Ramos (cell line): ENCODE measurements at regions not wholly inside any gene's neighbourhood (a gene's known extent, or its start where the extent isn't known, plus 50 kb on each side); places are given as distances from the start of the nearest gene placed in this dataset.

Source experiments
- in situ Hi-C: fragments of 300-500 bp; cut with MboI; formaldehyde crosslinking; loops from one replicate; pipeline ENCODE4 v1.14.3; 2022; ENCODE audit warnings: low sequenced_read_pairs; ENCODE audit not compliant: unreplicated experiment

- in situ Hi-C loops = no loop called here
Measured at GRCh38 chr9:29882767-29883166, 2309.5 kb upstream of the C9orf72 start.

- in situ Hi-C loops = no loop called here
Measured at GRCh38 chr9:29906065-29906464, 2332.8 kb upstream of the C9orf72 start.

GRCh38 chr9:29928072-29928471 is 2354.8 kb upstream of the C9orf72 start:
- in situ Hi-C loops = no loop called here

GRCh38 chr9:29939559-29939958 is 2366.3 kb upstream of the C9orf72 start:
- in situ Hi-C loops = no loop called here

GRCh38 chr9:29945012-29945411 is 2371.7 kb upstream of the C9orf72 start:
- in situ Hi-C loops = no loop called here

- in situ Hi-C loops = no loop called here
Measured at GRCh38 chr9:29958469-29958868, 2385.2 kb upstream of the C9orf72 start.

GRCh38 chr9:29965834-29966233 is 2392.6 kb upstream of the C9orf72 start:
- in situ Hi-C loops = no loop called here

GRCh38 chr9:29966247-29966646 is 2393.0 kb upstream of the C9orf72 start:
- in situ Hi-C loops = no loop called here

- in situ Hi-C loops = no loop called here
Measured at GRCh38 chr9:29968831-29969230, 2395.6 kb upstream of the C9orf72 start.

GRCh38 chr9:29969408-29969807 is 2396.1 kb upstream of the C9orf72 start:
- in situ Hi-C loops = no loop called here

- in situ Hi-C loops = no loop called here
Measured at GRCh38 chr9:29969856-29970647, 2396.8 kb upstream of the C9orf72 start.

- in situ Hi-C loops = no loop called here
Measured at GRCh38 chr9:29974197-29974596, 2400.9 kb upstream of the C9orf72 start.

- in situ Hi-C loops = no loop called here
Measured at GRCh38 chr9:29976981-29977380, 2403.7 kb upstream of the C9orf72 start.

GRCh38 chr9:29981013-29981412 is 2403.4 kb upstream of the ACO1 start:
- in situ Hi-C loops = no loop called here

GRCh38 chr9:29999645-30000044 is 2384.8 kb upstream of the ACO1 start:
- in situ Hi-C loops = no loop called here

GRCh38 chr9:30010691-30011090 is 2373.8 kb upstream of the ACO1 start:
- in situ Hi-C loops = no loop called here

- in situ Hi-C loops = no loop called here
Measured at GRCh38 chr9:30012622-30013021, 2371.8 kb upstream of the ACO1 start.

GRCh38 chr9:30015073-30015472 is 2369.4 kb upstream of the ACO1 start:
- in situ Hi-C loops = no loop called here

GRCh38 chr9:30020161-30020560 is 2364.3 kb upstream of the ACO1 start:
- in situ Hi-C loops = no loop called here

GRCh38 chr9:30035761-30036160 is 2348.7 kb upstream of the ACO1 start:
- in situ Hi-C loops = no loop called here

GRCh38 chr9:30036558-30036957 is 2347.9 kb upstream of the ACO1 start:
- in situ Hi-C loops = no loop called here

- in situ Hi-C loops = no loop called here
Measured at GRCh38 chr9:30039712-30040111, 2344.7 kb upstream of the ACO1 start.
